Endothelial cell (in vitro differentiated cells): ENCODE measurements at regions not wholly inside any gene's neighbourhood (a gene's known extent, or its start where the extent isn't known, plus 50 kb on each side); places are given as distances from the start of the nearest gene placed in this dataset.
A peak's percentile ranks its signal among the peaks of the same experiment; 100 is the strongest.

Source experiments
- DNase-seq: peaks from one replicate; pipeline ENCODE4 v3.0.0; 2021; ENCODE audit warnings: low spot score
- H3K27ac Mint-ChIP-seq: one replicate; pipeline ENCODE4 v1.8.0; 2021; ENCODE audit warnings: mixed read lengths, inconsistent platforms; ENCODE audit not compliant: unreplicated experiment
- H3K27me3 Mint-ChIP-seq: one replicate; pipeline ENCODE4 v1.8.0; 2021; ENCODE audit warnings: mild to moderate bottlenecking, moderate library complexity, mixed read lengths, inconsistent platforms; ENCODE audit not compliant: unreplicated experiment
- H3K36me3 Mint-ChIP-seq: one replicate; pipeline ENCODE4 v1.8.0; 2021; ENCODE audit warnings: mild to moderate bottlenecking, low read depth, mixed read lengths, inconsistent platforms; ENCODE audit not compliant: unreplicated experiment
- H3K4me1 Mint-ChIP-seq: one replicate; pipeline ENCODE4 v1.8.0; 2021; ENCODE audit warnings: mild to moderate bottlenecking, mixed read lengths, inconsistent platforms; ENCODE audit not compliant: unreplicated experiment
- H3K4me3 Mint-ChIP-seq: one replicate; pipeline ENCODE4 v1.8.0; 2021; ENCODE audit warnings: mild to moderate bottlenecking, mixed read lengths, inconsistent platforms; ENCODE audit not compliant: unreplicated experiment
- H3K9me3 Mint-ChIP-seq: one replicate; pipeline ENCODE4 v1.8.0; 2021; ENCODE audit warnings: mixed read lengths, inconsistent platforms; ENCODE audit not compliant: unreplicated experiment
- CTCF ChIP-seq: fragments of 200-600 bp; sonication (generic); IDR thresholded peaks from one replicate; pipeline ENCODE4 v1.5.0; 2021; ENCODE audit warnings: antibody characterized with exemption; ENCODE audit not compliant: unreplicated experiment

- H3K9me3 Mint-ChIP-seq: peaks cover 4% of the 10 kb centered on the region
- peaks cover 47% of the 10 kb centered on the region for H3K36me3 Mint-ChIP-seq
- peaks cover 9% of the 10 kb centered on the region for H3K27me3 Mint-ChIP-seq
- peak overlapping the region; percentile 48 for H3K4me3 Mint-ChIP-seq
- no peak for DNase-seq
- H3K27ac Mint-ChIP-seq: no peak overlapping the region
- TF ChIP-seq CTCF: no peak
- peaks cover 67% of the 10 kb centered on the region for H3K4me1 Mint-ChIP-seq
Observed at GRCh38 chr3:124229836-124230235, 237.9 kb upstream of the ROPN1 start.

- no peak for TF ChIP-seq CTCF
- Mint-ChIP-seq H3K27ac (no peak overlapping the region), H3K4me1 (peaks cover 70% of the 10 kb centered on the region), H3K36me3 (peaks cover 52% of the 10 kb centered on the region), H3K27me3 (peaks cover 9% of the 10 kb centered on the region), H3K4me3 (peak overlapping the region; percentile 48), H3K9me3 (peaks cover 4% of the 10 kb centered on the region)
- no peak for DNase-seq
Observed at GRCh38 chr3:124230432-124230831, 238.5 kb upstream of the ROPN1 start.

- no peak for DNase-seq
- Mint-ChIP-seq H3K9me3 (peaks cover 4% of the 10 kb centered on the region), H3K36me3 (peaks cover 58% of the 10 kb centered on the region), H3K27ac (no peak overlapping the region), H3K4me3 (no peak overlapping the region), H3K27me3 (peaks cover 9% of the 10 kb centered on the region), H3K4me1 (peaks cover 75% of the 10 kb centered on the region)
- TF ChIP-seq CTCF: no peak
Observed at GRCh38 chr3:124230998-124231397, 239.1 kb upstream of the ROPN1 start.

GRCh38 chr3:124234852-124235252 is 242.9 kb upstream of the ROPN1 start:
- peaks cover 13% of the 10 kb centered on the region for H3K27me3 Mint-ChIP-seq
- H3K4me1 Mint-ChIP-seq: peaks cover 82% of the 10 kb centered on the region
- H3K4me3 Mint-ChIP-seq: peak overlapping the region; percentile 47
- H3K36me3 Mint-ChIP-seq: peaks cover 74% of the 10 kb centered on the region
- DNase-seq: no peak
- TF ChIP-seq CTCF: no peak
- H3K9me3 Mint-ChIP-seq: no peaks in the 10 kb centered on the region
- peak overlapping the region; percentile 66 for H3K27ac Mint-ChIP-seq

- DNase-seq: no peak
- Mint-ChIP-seq H3K4me3 (peak overlapping the region; percentile 58), H3K4me1 (peaks cover 76% of the 10 kb centered on the region), H3K27me3 (peaks cover 10% of the 10 kb centered on the region), H3K36me3 (peaks cover 78% of the 10 kb centered on the region), H3K27ac (peak overlapping the region; percentile 66), H3K9me3 (no peaks in the 10 kb centered on the region)
- TF ChIP-seq CTCF: no peak
Observed at GRCh38 chr3:124235446-124235845, 243.5 kb upstream of the ROPN1 start.
